GM23248 (cell line): ENCODE measurements at regions not wholly inside any gene's neighbourhood (a gene's known extent, or its start where the extent isn't known, plus 50 kb on each side); places are given as distances from the start of the nearest gene placed in this dataset.

Source experiments
- DNase-seq: peaks from one replicate; pipeline ENCODE4 v3.0.0-alpha.2; 2015
- H2AFZ ChIP-seq: fragments of 200-600 bp; sonication (generic); 2 replicates; pipeline ENCODE4 v1.6.1; 2016; ENCODE audit warnings: antibody characterized with exemption
- H3F3A ChIP-seq: fragments of 200-600 bp; sonication (generic); 2 replicates; pipeline ENCODE4 v1.6.1; 2016; ENCODE audit warnings: mild to moderate bottlenecking, antibody characterized with exemption, mixed run types; ENCODE audit not compliant: insufficient read depth
- H3K27ac ChIP-seq: fragments of 200-600 bp; sonication (generic); 2 replicates; pipeline ENCODE4 v1.5.1; 2016; ENCODE audit warnings: mild to moderate bottlenecking
- H3K27me3 ChIP-seq: fragments of 200-600 bp; sonication (generic); replicated peaks from 2 replicates; pipeline ENCODE4 v1.6.1; 2016; ENCODE audit warnings: mild to moderate bottlenecking; ENCODE audit not compliant: insufficient read depth
- H3K36me3 ChIP-seq: fragments of 200-600 bp; sonication (generic); 2 replicates; pipeline ENCODE4 v1.6.1; 2016; ENCODE audit warnings: low read depth, mild to moderate bottlenecking
- H3K4me1 ChIP-seq: fragments of 200-600 bp; sonication (generic); 2 replicates; pipeline ENCODE4 v1.6.1; 2016; ENCODE audit warnings: mild to moderate bottlenecking; ENCODE audit not compliant: insufficient read depth
- H3K4me2 ChIP-seq: fragments of 200-600 bp; sonication (generic); one replicate; pipeline ENCODE4 v1.6.1; 2016; ENCODE audit warnings: mild to moderate bottlenecking; ENCODE audit not compliant: unreplicated experiment
- H3K4me3 ChIP-seq: fragments of 200-600 bp; sonication (generic); 2 replicates; pipeline ENCODE4 v1.5.1; 2016; ENCODE audit warnings: mild to moderate bottlenecking
- H3K79me2 ChIP-seq: fragments of 200-600 bp; sonication (generic); 2 replicates; pipeline ENCODE4 v1.6.1; 2016; ENCODE audit warnings: mild to moderate bottlenecking; ENCODE audit not compliant: insufficient read depth
- H3K9ac ChIP-seq: fragments of 200-600 bp; sonication (generic); 2 replicates; pipeline ENCODE4 v1.6.1; 2016; ENCODE audit warnings: mild to moderate bottlenecking
- H3K9me2 ChIP-seq: fragments of 200-600 bp; sonication (generic); 2 replicates; pipeline ENCODE4 v1.6.1; 2016; ENCODE audit warnings: mixed run types, mild to moderate bottlenecking, moderate library complexity; ENCODE audit not compliant: insufficient read depth
- H3K9me3 ChIP-seq: fragments of 200-600 bp; sonication (generic); one replicate; pipeline ENCODE4 v1.6.1; 2017; ENCODE audit warnings: low read depth
- H4K20me1 ChIP-seq: fragments of 200-600 bp; sonication (generic); 2 replicates; pipeline ENCODE4 v1.6.0; 2016; ENCODE audit not compliant: insufficient read depth
- EZH2 ChIP-seq: fragments of 200-600 bp; sonication (generic); IDR thresholded peaks from 2 replicates; pipeline ENCODE4 v1.6.1; 2018; ENCODE audit warnings: antibody characterized with exemption, mild to moderate bottlenecking; ENCODE audit not compliant: insufficient read depth, poor library complexity, severe bottlenecking
- EZH2phosphoT487 ChIP-seq: fragments of 200-600 bp; sonication (generic); IDR thresholded peaks from 2 replicates; pipeline ENCODE4 v1.6.1; 2018; ENCODE audit warnings: antibody characterized with exemption, moderate library complexity, mild to moderate bottlenecking, low read depth; ENCODE audit not compliant: insufficient read depth
- WGBS, 2 experiments: methylation state at CpG; one replicate each; pipeline ENCODE4 v1.1.6; 2015 to 2017; ENCODE audit warnings: low lambda C conversion rate in 2 of 2, low coverage in 1 of 2; ENCODE audit errors: missing lambda C conversion rate in 2 of 2; 5-methylcytosine and 5-hydroxymethylcytosine counted together
- in situ Hi-C: fragments of 300-500 bp; cut with MboI; formaldehyde crosslinking; loops from 2 replicates; pipeline ENCODE4 v1.15.0; 2020

GRCh38 chr4:189291939-189292338, 648.7 kb upstream of the FRG1 start:
- Histone ChIP-seq H3K36me3 (no peaks in the 10 kb centered on the region), H3F3A (no peaks in the 10 kb centered on the region), H3K27ac (no peak overlapping the region), H3K9me2 (no peaks in the 10 kb centered on the region), H4K20me1 (no peaks in the 10 kb centered on the region), H3K4me3 (no peak overlapping the region), H3K9ac (no peak overlapping the region), H3K4me1 (no peaks in the 10 kb centered on the region), H3K79me2 (no peaks in the 10 kb centered on the region), H3K27me3 (no peaks in the 10 kb centered on the region), H2AFZ (no peak overlapping the region), H3K9me3 (no peaks in the 10 kb centered on the region), H3K4me2 (no peak overlapping the region)
- in situ Hi-C loops, result no loop called here
- no peak for DNase-seq
- no peak for TF ChIP-seq EZH2
- TF ChIP-seq EZH2phosphoT487, result no peak

- in situ Hi-C loops, result no loop called here
- Histone ChIP-seq H3K4me2 (no peak overlapping the region), H2AFZ (no peak overlapping the region), H3K27ac (no peak overlapping the region), H3K79me2 (no peaks in the 10 kb centered on the region), H3K9ac (no peak overlapping the region), H3K36me3 (no peaks in the 10 kb centered on the region), H4K20me1 (no peaks in the 10 kb centered on the region), H3K9me2 (no peaks in the 10 kb centered on the region), H3F3A (no peaks in the 10 kb centered on the region), H3K9me3 (no peaks in the 10 kb centered on the region), H3K4me3 (no peak overlapping the region), H3K27me3 (no peaks in the 10 kb centered on the region), H3K4me1 (no peaks in the 10 kb centered on the region)
- 0% methylated on average over 3 of the region's 3 CpGs for WGBS, 2 experiments
- no peak for DNase-seq
- TF ChIP-seq EZH2phosphoT487, result no peak
Observed at GRCh38 chr4:189293459-189293858, 647.2 kb upstream of the FRG1 start.

GRCh38 chr4:189294574-189294973, 646.1 kb upstream of the FRG1 start:
- no peaks in the 10 kb centered on the region for H3K79me2 ChIP-seq
- no peak overlapping the region for H2AFZ ChIP-seq
- no peak overlapping the region for H3K27ac ChIP-seq
- no peaks in the 10 kb centered on the region for H3K27me3 ChIP-seq
- no peaks in the 10 kb centered on the region for H3F3A ChIP-seq
- 14 to 24% methylated on average over 3 of the region's 3 CpGs for WGBS, 2 experiments
- no peaks in the 10 kb centered on the region for H3K36me3 ChIP-seq
- TF ChIP-seq EZH2phosphoT487, result no peak
- no peak for TF ChIP-seq EZH2
- in situ Hi-C loops, result no loop called here
- no peak overlapping the region for H3K4me2 ChIP-seq
- H3K9me3 ChIP-seq, result no peaks in the 10 kb centered on the region
- H4K20me1 ChIP-seq, result no peaks in the 10 kb centered on the region
- no peak overlapping the region for H3K9ac ChIP-seq
- no peak for DNase-seq
- H3K4me3 ChIP-seq, result no peak overlapping the region
- no peaks in the 10 kb centered on the region for H3K9me2 ChIP-seq
- H3K4me1 ChIP-seq, result no peaks in the 10 kb centered on the region

DNA sequence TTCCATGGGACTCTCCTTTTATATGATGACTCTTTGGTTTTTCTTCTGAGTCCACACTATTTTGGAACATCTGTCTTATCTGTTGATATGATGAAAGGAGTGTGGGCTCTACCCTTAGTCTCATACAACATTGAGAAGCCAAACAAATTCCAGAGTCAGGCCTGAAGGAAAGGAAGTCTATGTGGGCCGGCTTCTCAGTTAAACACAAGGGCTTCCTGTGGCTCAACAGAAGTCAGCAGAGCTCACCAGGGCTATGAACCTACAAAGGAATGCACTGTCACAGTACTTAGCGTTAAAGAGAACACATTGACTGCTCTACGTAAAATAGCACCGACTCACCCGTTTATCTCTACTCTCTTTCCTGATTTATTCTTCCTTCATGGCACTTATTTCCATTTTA, 641.0 kb upstream of the FRG1 start:
- Histone ChIP-seq H3K4me3 (no peak overlapping the region), H3K27me3 (no peaks in the 10 kb centered on the region), H3K79me2 (no peaks in the 10 kb centered on the region), H2AFZ (no peak overlapping the region), H4K20me1 (no peaks in the 10 kb centered on the region), H3K4me1 (no peaks in the 10 kb centered on the region), H3K36me3 (no peaks in the 10 kb centered on the region), H3F3A (no peaks in the 10 kb centered on the region), H3K9me3 (no peaks in the 10 kb centered on the region), H3K4me2 (no peak overlapping the region), H3K9me2 (no peaks in the 10 kb centered on the region), H3K9ac (no peak overlapping the region), H3K27ac (no peak overlapping the region)
- 33 to 43% methylated on average over 5 of the region's 5 CpGs for WGBS, 2 experiments
- DNase-seq, result no peak
- in situ Hi-C loops, result no loop called here
- TF ChIP-seq EZH2 (no peak), EZH2phosphoT487 (no peak)

DNA sequence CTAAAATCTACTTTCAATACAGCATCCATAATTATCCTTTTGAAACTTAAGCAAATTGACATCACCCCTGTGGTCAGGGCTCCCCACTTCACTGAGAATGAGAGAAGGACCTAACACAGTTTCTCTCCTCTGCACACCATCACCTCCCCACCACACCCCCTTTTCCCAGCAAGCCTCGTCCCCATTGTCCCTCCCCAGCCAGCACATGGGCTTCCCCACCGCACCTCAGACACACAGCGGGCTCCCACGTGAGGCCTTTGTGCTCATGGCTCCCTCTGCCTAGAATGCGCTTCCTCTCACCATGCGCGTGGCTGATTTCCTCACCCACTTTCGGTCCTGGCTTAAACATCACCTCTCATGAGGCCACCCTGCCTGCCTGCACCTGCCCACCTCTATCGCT, 639.0 kb upstream of the FRG1 start:
- DNase-seq, result no peak
- Histone ChIP-seq H3K9me2 (no peaks in the 10 kb centered on the region), H3K4me1 (no peaks in the 10 kb centered on the region), H3K79me2 (no peaks in the 10 kb centered on the region), H3K36me3 (no peaks in the 10 kb centered on the region), H4K20me1 (no peaks in the 10 kb centered on the region), H3K4me2 (no peak overlapping the region), H2AFZ (no peak overlapping the region), H3K9me3 (no peaks in the 10 kb centered on the region), H3K27ac (no peak overlapping the region), H3F3A (no peaks in the 10 kb centered on the region), H3K9ac (no peak overlapping the region), H3K4me3 (no peak overlapping the region), H3K27me3 (no peaks in the 10 kb centered on the region)
- TF ChIP-seq EZH2phosphoT487 (no peak), EZH2 (no peak)
- in situ Hi-C loops, result no loop called here
- 55 to 73% methylated on average over 6 to 9 of the region's 9 CpGs for WGBS, 2 experiments
